HepG2 (cell line): ENCODE measurements at regions not wholly inside any gene's neighbourhood (a gene's known extent, or its start where the extent isn't known, plus 50 kb on each side); places are given as distances from the start of the nearest gene placed in this dataset.

Experiments used
- ATAC-seq: fragments of 200-7000 bp; cut with Tn5 transposase; 3 replicates; pipeline ENCODE4 v1.9.1; 2020; ENCODE audit warnings: mild to moderate bottlenecking, moderate library complexity
- BruUV-seq: library from RNA; stranded (reverse); fragments of 400-500 nt; replicated peaks from 2 replicates; lab custom pipeline; 2021; lab: Mats Ljungman, UMichigan
- CTCF ChIA-PET: fragments of 300-600 bp; formaldehyde crosslinking; extraction: SDS; loops from one replicate; lab custom pipeline; 2021; ENCODE audit warnings: low total read pairs, inconsistent platforms, low intra/inter-chr PET ratio; lab: Yijun Ruan, JAX
- POLR2A ChIA-PET: fragments of 350-600 bp; sonication (Branson Sonifier 250); formaldehyde crosslinking; loops from one replicate; lab custom pipeline; 2020; ENCODE audit warnings: antibody characterized with exemption, inconsistent platforms; lab: Yijun Ruan, JAX
- DNase-seq: peaks from one replicate; pipeline ENCODE4 v3.0.0-alpha.2; 2015; ENCODE audit warnings: low spot score
- FAIRE-seq: peaks from 3 replicates; lab custom pipeline; 2011; peaks lifted over from hg19 to GRCh38; lab: Jason Lieb, UNC
- H2AFZ ChIP-seq: one replicate; pipeline ENCODE4 v1.6.1; 2011; ENCODE audit warnings: low read length, inconsistent platforms
- H3K27ac ChIP-seq: fragments of 300-600 bp; 3 replicates; pipeline ENCODE4 v1.8.0; 2011; ENCODE audit warnings: mixed run types, mild to moderate bottlenecking, mixed read lengths, low read length, inconsistent platforms; ENCODE audit not compliant: insufficient read depth; ENCODE audit errors: extremely low read length
- H3K27me3 ChIP-seq, 2 experiments: fragments of 200-600 bp in 1 of 2; 2 replicates in 1 of 2; 3 replicates in 1 of 2; pipeline versions ENCODE4 v1.6.0 to v1.8.0; 2011; ENCODE audit warnings: low read length in 2 of 2, mild to moderate bottlenecking in 2 of 2, moderate library complexity in 2 of 2, inconsistent platforms in 1 of 2; ENCODE audit not compliant: insufficient read depth in 2 of 2, control insufficient read depth in 1 of 2
- H3K36me3 ChIP-seq, 2 experiments: fragments of 200-600 bp in 1 of 2; replicated peaks in 1 of 2; 2 replicates in 1 of 2; 3 replicates in 1 of 2; pipeline versions ENCODE4 v1.5.1 to v1.8.0; 2011; ENCODE audit warnings: low read length in 2 of 2, inconsistent platforms in 1 of 2; ENCODE audit not compliant: insufficient read depth in 2 of 2, control insufficient read depth in 1 of 2
- H3K4me1 ChIP-seq: 2 replicates; pipeline ENCODE4 v1.5.1; 2012; ENCODE audit warnings: low read length, inconsistent platforms; ENCODE audit not compliant: insufficient read depth
- H3K4me2 ChIP-seq: 2 replicates; pipeline ENCODE4 v1.6.0; 2011; ENCODE audit warnings: low read depth, low read length, inconsistent platforms
- H3K4me3 ChIP-seq, 3 experiments: fragments of 200-600 bp in 1 of 3; sonication (generic), shearing (Covaris generic) in 1 of 3; replicated peaks in 1 of 3; 2 replicates each; pipeline ENCODE4 v1.5.1; 2011 to 2016; ENCODE audit warnings: low read length in 3 of 3, inconsistent platforms in 2 of 3, low read depth in 2 of 3, mild to moderate bottlenecking in 2 of 3, control low read depth in 1 of 3, mixed read lengths in 1 of 3; ENCODE audit not compliant: insufficient read depth in 1 of 3
- H3K79me2 ChIP-seq: one replicate; pipeline ENCODE4 v1.6.1; 2011; ENCODE audit warnings: low read length, inconsistent platforms; ENCODE audit not compliant: insufficient read depth
- H3K9ac ChIP-seq: 2 replicates; pipeline ENCODE4 v1.6.0; 2011; ENCODE audit warnings: mild to moderate bottlenecking, low read depth, low read length, inconsistent platforms; ENCODE audit not compliant: insufficient read depth
- H3K9me3 ChIP-seq: 2 replicates; pipeline ENCODE4 v1.5.1; 2012; ENCODE audit warnings: mild to moderate bottlenecking, low read length
- H4K20me1 ChIP-seq: 2 replicates; pipeline ENCODE4 v1.6.0; 2011; ENCODE audit warnings: inconsistent platforms, mild to moderate bottlenecking, low read length, moderate library complexity; ENCODE audit not compliant: insufficient read depth
- AKNA ChIP-seq: sonication (generic); formaldehyde crosslinking; IDR thresholded peaks from 2 replicates; pipeline ENCODE4 v1.4.0; 2020; ENCODE audit warnings: missing genetic modification reagents, borderline replicate concordance
- ATF1 ChIP-seq: IDR thresholded peaks from 2 replicates; pipeline ENCODE4 v1.6.1; 2016; ENCODE audit warnings: mild to moderate bottlenecking, control low read depth
- DNMT3B ChIP-seq: conservative IDR thresholded peaks from 2 replicates; pipeline ENCODE4 v1.6.1; 2016; ENCODE audit warnings: missing biosample characterization, control low read depth
- FOXP4 ChIP-seq: sonication (generic); formaldehyde crosslinking; IDR thresholded peaks from 2 replicates; pipeline ENCODE4 v1.4.0; 2020; ENCODE audit warnings: missing genetic modification reagents
- MAFK ChIP-seq, 2 experiments: IDR thresholded peaks in 1 of 2; conservative IDR thresholded peaks in 1 of 2; 2 replicates each; pipeline ENCODE4 v1.6.1; 2011; ENCODE audit warnings: improper control_type of control experiment in 2 of 2, low read length in 2 of 2
- NFIB ChIP-seq: sonication (generic); formaldehyde crosslinking; IDR thresholded peaks from 2 replicates; pipeline ENCODE4 v1.9.0; 2021; ENCODE audit warnings: missing genetic modification reagents, mild to moderate bottlenecking, borderline replicate concordance
- SAFB2 ChIP-seq: sonication (generic); formaldehyde crosslinking; IDR thresholded peaks from 2 replicates; pipeline ENCODE4 v1.5.1; 2020; ENCODE audit warnings: missing genetic modification reagents, low read depth, mild to moderate bottlenecking, borderline replicate concordance
- SALL1 ChIP-seq: sonication (generic); formaldehyde crosslinking; IDR thresholded peaks from 2 replicates; pipeline ENCODE4 v1.8.0; 2022; ENCODE audit warnings: mild to moderate bottlenecking, missing genetic modification reagents
- U2AF1 ChIP-seq: fragments of 200-400 bp; formaldehyde crosslinking; optimal IDR thresholded peaks from 2 replicates; pipeline ENCODE3; 2017; ENCODE audit warnings: mild to moderate bottlenecking, low read depth, low read length
- ZNF260 ChIP-seq: sonication (generic); formaldehyde crosslinking; IDR thresholded peaks from 2 replicates; pipeline ENCODE4 v1.4.0; 2020; ENCODE audit warnings: missing genetic modification reagents, low read depth, mild to moderate bottlenecking, borderline replicate concordance
- ZNF557 ChIP-seq: sonication (generic); formaldehyde crosslinking; IDR thresholded peaks from 2 replicates; pipeline ENCODE4 v1.4.0; 2020; ENCODE audit warnings: missing genetic modification reagents
- WGBS: methylation state at CpG from one replicate; pipeline ENCODE4 v1.1.6; 2017; ENCODE audit warnings: low lambda C conversion rate; 5-methylcytosine and 5-hydroxymethylcytosine counted together
- in situ Hi-C: cut with HindIII; loops from 2 replicates; pipeline ENCODE4 v1.10.0; 2017; ENCODE audit warnings: low pct_unique_long_range_greater_than_20kb; ENCODE audit not compliant: extremely low pct_ligation_motif_present
- intact Hi-C: fragments of 100-400 bp; cut with micrococcal nuclease; formaldehyde crosslinking; loops from one replicate; pipeline ENCODE4 v1.10.0; 2022; ENCODE audit not compliant: unreplicated experiment

GRCh38 chr2:223701761-223702160, 99.6 kb upstream of the SCG2 start:
- DNase-seq (no peak), ATAC-seq (no peak), FAIRE-seq (no peak)
- intact Hi-C loops (no loop called here), in situ Hi-C loops (no loop called here)
- POLR2A ChIA-PET: no interaction called here
- no peak overlapping the region for H3K9ac ChIP-seq
- no peaks in the 10 kb centered on the region for H3K36me3 ChIP-seq
- CTCF ChIA-PET: no interaction called here
- no peak overlapping the region for H3K4me3 ChIP-seq
- 0 out of 2 replicates have a peak, but pooled peaks cover 2% of the 10 kb centered on the region for H3K4me1 ChIP-seq
- H3K9me3 ChIP-seq: no peaks in the 10 kb centered on the region
- no TSS peak for BruUV-seq
- WGBS: 45% methylated on average over 1 of the region's 1 CpG
- TF ChIP-seq ZNF557 (CRISPR knock-in tag) (no peak), SAFB2 (CRISPR knock-in tag) (no peak), MAFK (conservative IDR thresholded peaks at IDR 0.05 in 1 of 2, IDR thresholded peaks at IDR 0.05 in 1 of 2; ENCODE audit: low read length in 2 of 2) (peak; percentile 16 to 59; a peak in 2 of 4 replicates)
- H3K79me2 ChIP-seq: no peaks in the 10 kb centered on the region
- H2AFZ ChIP-seq: no peak overlapping the region
- no peaks in the 10 kb centered on the region for H4K20me1 ChIP-seq
- no peaks in the 10 kb centered on the region for H3K27me3 ChIP-seq
- H3K27ac ChIP-seq: no peak overlapping the region
- no peak overlapping the region for H3K4me2 ChIP-seq

GRCh38 chr2:223700221-223700620, 98.1 kb upstream of the SCG2 start:
- DNase-seq (no peak), FAIRE-seq (no peak), ATAC-seq (no peak)
- Histone ChIP-seq H3K9me3 (no peaks in the 10 kb centered on the region), H2AFZ (no peak overlapping the region), H3K79me2 (no peaks in the 10 kb centered on the region), H3K27me3 (no peaks in the 10 kb centered on the region), H3K4me3 (no peak overlapping the region), H3K4me1 (0 out of 2 replicates have a peak, but pooled peaks cover 8% of the 10 kb centered on the region), H3K36me3 (no peaks in the 10 kb centered on the region), H3K9ac (no peak overlapping the region), H3K4me2 (no peak overlapping the region), H3K27ac (no peak overlapping the region), H4K20me1 (no peaks in the 10 kb centered on the region)
- in situ Hi-C loops (no loop called here), intact Hi-C loops (no loop called here)
- ChIA-PET POLR2A (no interaction called here), CTCF (no interaction called here)
- TF ChIP-seq U2AF1: no peak
- no peak for TF ChIP-seq ATF1 (CRISPR knock-in tag)
- no peak for TF ChIP-seq NFIB
- no peak for TF ChIP-seq FOXP4 (CRISPR knock-in tag)
- TF ChIP-seq ZNF260 (CRISPR knock-in tag): no peak
- no peak for TF ChIP-seq SALL1 (CRISPR knock-in tag)
- TF ChIP-seq MAFK (conservative IDR thresholded peaks at IDR 0.05 in 1 of 2, IDR thresholded peaks at IDR 0.05 in 1 of 2; ENCODE audit: low read length in 2 of 2): no peak
- no peak for TF ChIP-seq DNMT3B
- no peak for TF ChIP-seq AKNA (CRISPR knock-in tag)
- WGBS: 47% methylated on average over 3 of the region's 3 CpGs
- no TSS peak for BruUV-seq
